Gastrocnemius medialis (tissue), 4 donors: ENCODE measurements at regions not wholly inside any gene's neighbourhood (a gene's known extent, or its start where the extent isn't known, plus 50 kb on each side); places are given as distances from the start of the nearest gene placed in this dataset.

ENCODE experiments used
- ATAC-seq, 2 donors: fragments of 150-250 bp; one replicate each; pipeline ENCODE4 v1.9.1; 2016
- DNase-seq, 2 donors: peaks; one replicate each; pipeline ENCODE4 v3.0.0-alpha.2; 2019
- H3K27ac ChIP-seq, 4 donors: fragments of 200-600 bp; sonication (generic); 1 replicate in 1 of 4; 2 replicates in 3 of 4; pipeline ENCODE4 v1.5.1; 2016 to 2018; ENCODE audit warnings: mild to moderate bottlenecking in 2 of 4, moderate library complexity in 1 of 4
- H3K27me3 ChIP-seq, 3 donors: fragments of 200-600 bp; sonication (generic) in 2 of 3; 1 replicate in 1 of 3; 2 replicates in 2 of 3; pipeline versions ENCODE4 v1.5.1 to v1.6.0; 2016 to 2019; ENCODE audit warnings: mild to moderate bottlenecking in 1 of 3, moderate library complexity in 1 of 3
- H3K36me3 ChIP-seq, 2 donors: fragments of 200-600 bp; sonication (generic) in 1 of 2; one replicate each; pipeline ENCODE4 v1.5.1; 2017 to 2018
- H3K4me1 ChIP-seq, 2 donors: fragments of 200-600 bp; sonication (generic) in 1 of 2; one replicate each; pipeline ENCODE4 v1.5.1; 2016 to 2017; ENCODE audit warnings: mild to moderate bottlenecking in 2 of 2
- H3K4me3 ChIP-seq, 4 donors: fragments of 200-600 bp; sonication (generic) in 3 of 4; 1 replicate in 1 of 4; 2 replicates in 3 of 4; pipeline ENCODE4 v1.5.1; 2016 to 2019; ENCODE audit warnings: mild to moderate bottlenecking in 2 of 4
- H3K9me3 ChIP-seq, 3 donors: fragments of 200-600 bp; sonication (generic) in 2 of 3; 1 replicate in 1 of 3; 2 replicates in 2 of 3; pipeline ENCODE4 v1.5.1; 2016 to 2019
- POLR2A ChIP-seq, 2 donors: fragments of 450-650 bp; IDR thresholded peaks; one replicate each; pipeline ENCODE4 v1.6.1; 2017; ENCODE audit warnings: antibody characterized with exemption in 2 of 2, mild to moderate bottlenecking in 2 of 2, moderate library complexity in 2 of 2
- in situ Hi-C, 4 donors: fragments of 200-750 bp; cut with MboI; loops; one replicate each; pipeline versions ENCODE4 v1.15.0 to v1.8.0; 2017; ENCODE audit warnings: low sequenced_read_pairs in 4 of 4
- intact Hi-C: fragments of 100-400 bp; cut with DNase I; formaldehyde crosslinking; loops from one replicate; pipeline ENCODE4 v1.15.1; 2023; ENCODE audit warnings: low total_unique reads
- TF ChIP-seq, protein P1 (sequence below), 5 experiments: fragments of 450-650 bp in 3 of 5; fragments of 200-600 bp in 2 of 5; sonication (generic) in 2 of 5; IDR thresholded peaks in 4 of 5; conservative IDR thresholded peaks in 1 of 5; 1 replicate in 4 of 5; 2 replicates in 1 of 5; pipeline ENCODE4 v1.5.1; 2016 to 2019; ENCODE audit warnings: antibody characterized with exemption in 5 of 5, mild to moderate bottlenecking in 3 of 5, moderate library complexity in 3 of 5

DNA sequence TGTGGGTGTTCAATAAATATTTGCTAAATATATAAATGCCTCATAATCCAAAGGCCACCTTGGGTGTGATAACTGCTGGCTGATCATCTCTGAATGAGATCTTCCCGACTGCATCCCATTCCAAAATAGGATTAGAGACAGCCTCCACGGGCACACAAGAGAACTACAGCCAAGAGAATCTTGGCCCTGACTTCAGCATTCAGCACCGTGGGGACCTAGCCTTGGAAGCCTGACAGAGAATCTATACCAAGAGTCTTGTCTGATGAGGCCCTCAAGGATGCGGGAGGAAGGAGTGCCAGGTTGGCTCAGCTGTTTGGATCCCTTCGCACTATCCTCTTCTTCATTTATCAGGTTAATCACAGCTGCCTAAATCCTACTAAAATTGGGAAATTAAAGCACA, 85.8 kb downstream of the RBM43 start:
- intact Hi-C loops, result no loop called here
- Histone ChIP-seq H3K27me3 (no peaks in the 10 kb centered on the region), H3K4me1 (no peaks in the 10 kb centered on the region), H3K36me3 (no peaks in the 10 kb centered on the region), H3K27ac (no peak overlapping the region), H3K9me3 (no peaks in the 10 kb centered on the region), H3K4me3 (no peak overlapping the region)
- in situ Hi-C loops, result no loop called here
- TF ChIP-seq, protein P1, sequence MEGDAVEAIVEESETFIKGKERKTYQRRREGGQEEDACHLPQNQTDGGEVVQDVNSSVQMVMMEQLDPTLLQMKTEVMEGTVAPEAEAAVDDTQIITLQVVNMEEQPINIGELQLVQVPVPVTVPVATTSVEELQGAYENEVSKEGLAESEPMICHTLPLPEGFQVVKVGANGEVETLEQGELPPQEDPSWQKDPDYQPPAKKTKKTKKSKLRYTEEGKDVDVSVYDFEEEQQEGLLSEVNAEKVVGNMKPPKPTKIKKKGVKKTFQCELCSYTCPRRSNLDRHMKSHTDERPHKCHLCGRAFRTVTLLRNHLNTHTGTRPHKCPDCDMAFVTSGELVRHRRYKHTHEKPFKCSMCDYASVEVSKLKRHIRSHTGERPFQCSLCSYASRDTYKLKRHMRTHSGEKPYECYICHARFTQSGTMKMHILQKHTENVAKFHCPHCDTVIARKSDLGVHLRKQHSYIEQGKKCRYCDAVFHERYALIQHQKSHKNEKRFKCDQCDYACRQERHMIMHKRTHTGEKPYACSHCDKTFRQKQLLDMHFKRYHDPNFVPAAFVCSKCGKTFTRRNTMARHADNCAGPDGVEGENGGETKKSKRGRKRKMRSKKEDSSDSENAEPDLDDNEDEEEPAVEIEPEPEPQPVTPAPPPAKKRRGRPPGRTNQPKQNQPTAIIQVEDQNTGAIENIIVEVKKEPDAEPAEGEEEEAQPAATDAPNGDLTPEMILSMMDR (IDR thresholded peaks at IDR 0.05 in 4 of 5, conservative IDR thresholded peaks at IDR 0.05 in 1 of 5), result no peak
- no peak for TF ChIP-seq POLR2A (IDR thresholded peaks at IDR 0.05)
- ATAC-seq (no peak), DNase-seq (no peak)

DNA sequence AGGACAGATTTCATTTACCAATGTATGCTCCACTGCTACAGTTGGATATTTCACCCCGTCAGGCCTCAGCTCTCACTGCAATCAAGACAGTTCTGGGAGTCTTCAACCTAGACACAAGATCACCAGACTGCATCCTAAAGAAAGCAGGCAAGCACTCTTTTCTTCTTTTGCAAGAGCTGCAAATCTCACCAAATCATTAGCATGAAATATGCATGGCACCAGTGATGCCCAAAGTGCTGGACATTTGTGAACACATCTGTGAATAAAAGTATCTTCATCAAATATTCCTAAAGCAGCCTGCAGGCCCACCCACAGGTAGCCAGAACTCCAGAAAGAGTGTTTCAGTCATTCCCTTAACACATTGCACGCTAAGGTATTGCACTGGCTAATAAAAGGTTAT, 87.5 kb downstream of the RBM43 start:
- TF ChIP-seq, protein P1 (IDR thresholded peaks at IDR 0.05 in 4 of 5, conservative IDR thresholded peaks at IDR 0.05 in 1 of 5), result no peak
- no peak for TF ChIP-seq POLR2A (IDR thresholded peaks at IDR 0.05)
- no peak overlapping the region for H3K27ac ChIP-seq
- no peaks in the 10 kb centered on the region for H3K9me3 ChIP-seq
- ATAC-seq, result no peak
- no peaks in the 10 kb centered on the region for H3K36me3 ChIP-seq
- no peaks in the 10 kb centered on the region for H3K27me3 ChIP-seq
- in situ Hi-C loops, result no loop called here
- no peak overlapping the region for H3K4me3 ChIP-seq
- no peak for DNase-seq
- intact Hi-C loops, result no loop called here
- no peaks in the 10 kb centered on the region for H3K4me1 ChIP-seq

DNA sequence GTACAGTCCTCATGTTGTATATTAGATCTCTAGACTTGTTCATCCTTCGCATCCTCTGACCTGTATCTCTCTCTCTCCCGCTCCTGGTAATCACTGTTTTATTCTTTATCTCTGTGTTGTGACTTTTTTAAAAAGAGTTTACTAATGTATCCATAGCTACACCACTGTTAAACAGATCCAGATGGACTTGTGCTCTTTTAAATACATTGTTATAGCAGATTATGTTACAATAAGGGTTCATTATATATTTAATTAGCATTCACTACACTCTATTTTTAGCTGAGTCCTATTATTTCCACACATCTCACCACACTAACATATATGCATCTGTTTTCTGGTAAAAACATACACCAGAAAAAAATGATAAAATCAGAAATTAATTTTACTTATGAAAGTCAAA, 90.5 kb downstream of the RBM43 start:
- Histone ChIP-seq H3K36me3 (no peaks in the 10 kb centered on the region), H3K9me3 (no peaks in the 10 kb centered on the region), H3K4me3 (no peak overlapping the region), H3K27me3 (no peaks in the 10 kb centered on the region), H3K4me1 (no peaks in the 10 kb centered on the region), H3K27ac (no peak overlapping the region)
- ATAC-seq, result no peak
- TF ChIP-seq, protein P1 (IDR thresholded peaks at IDR 0.05 in 4 of 5, conservative IDR thresholded peaks at IDR 0.05 in 1 of 5), result no peak
- TF ChIP-seq POLR2A (IDR thresholded peaks at IDR 0.05), result no peak
- DNase-seq, result no peak
- in situ Hi-C loops (no loop called here), intact Hi-C loops (no loop called here)

DNA sequence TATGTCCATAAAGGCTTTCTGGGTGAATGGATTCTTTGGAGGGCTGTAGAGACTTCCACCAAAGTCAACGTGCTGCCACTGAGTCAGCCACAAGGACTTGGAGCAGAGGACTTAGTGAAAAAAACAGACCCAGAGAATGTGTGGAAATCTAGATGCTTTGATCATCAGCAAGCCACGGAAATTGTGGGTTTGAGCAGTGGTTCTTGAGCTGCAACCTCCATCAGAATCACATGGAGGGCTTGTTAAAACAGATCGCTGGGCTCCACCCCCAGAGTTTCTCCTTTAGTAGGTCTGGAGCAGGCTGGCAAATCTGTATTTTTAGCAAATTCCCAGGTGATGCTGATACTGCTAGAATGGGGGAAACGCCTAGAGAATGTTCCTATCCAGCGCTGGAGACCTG, 95.3 kb downstream of the RBM43 start:
- Histone ChIP-seq H3K36me3 (no peaks in the 10 kb centered on the region), H3K9me3 (no peaks in the 10 kb centered on the region), H3K27me3 (no peaks in the 10 kb centered on the region), H3K27ac (no peak overlapping the region), H3K4me1 (no peaks in the 10 kb centered on the region), H3K4me3 (no peak overlapping the region)
- in situ Hi-C loops (no loop called here), intact Hi-C loops (no loop called here)
- no peak for TF ChIP-seq POLR2A (IDR thresholded peaks at IDR 0.05)
- TF ChIP-seq, protein P1 (IDR thresholded peaks at IDR 0.05 in 4 of 5, conservative IDR thresholded peaks at IDR 0.05 in 1 of 5), result no peak
- DNase-seq (no peak), ATAC-seq (no peak)

- ATAC-seq (no peak), DNase-seq (no peak)
- no peak overlapping the region for H3K27ac ChIP-seq
- TF ChIP-seq POLR2A (IDR thresholded peaks at IDR 0.05), result no peak
- TF ChIP-seq, protein P1 (IDR thresholded peaks at IDR 0.05 in 4 of 5, conservative IDR thresholded peaks at IDR 0.05 in 1 of 5), result no peak
- H3K27me3 ChIP-seq, result no peaks in the 10 kb centered on the region
- no peak overlapping the region for H3K4me3 ChIP-seq
- intact Hi-C loops, result no loop called here
- in situ Hi-C loops, result no loop called here
- H3K36me3 ChIP-seq, result no peaks in the 10 kb centered on the region
- H3K4me1 ChIP-seq, result no peaks in the 10 kb centered on the region
- H3K9me3 ChIP-seq, result no peaks in the 10 kb centered on the region
These were observed 96.5 kb downstream of the RBM43 start for GRCh38 chr2:151165105-151165684.
